Forelimb muscle (tissue), 1 donor: ENCODE measurements at regions not wholly inside any gene's neighbourhood (a gene's known extent, or its start where the extent isn't known, plus 50 kb on each side); places are given as distances from the start of the nearest gene placed in this dataset.
A peak's percentile ranks its signal among the peaks of the same experiment; 100 is the strongest.
"Not testable (repeated sequence)": the region's sequence is repeated elsewhere in the genome, so short reads cannot be mapped to it uniquely, and the experiment has no call there.

Experiments used
- DNase-seq: peaks from one replicate; pipeline ENCODE4 v3.0.0-alpha.2; 2013; ENCODE audit warnings: low read depth

DNA sequence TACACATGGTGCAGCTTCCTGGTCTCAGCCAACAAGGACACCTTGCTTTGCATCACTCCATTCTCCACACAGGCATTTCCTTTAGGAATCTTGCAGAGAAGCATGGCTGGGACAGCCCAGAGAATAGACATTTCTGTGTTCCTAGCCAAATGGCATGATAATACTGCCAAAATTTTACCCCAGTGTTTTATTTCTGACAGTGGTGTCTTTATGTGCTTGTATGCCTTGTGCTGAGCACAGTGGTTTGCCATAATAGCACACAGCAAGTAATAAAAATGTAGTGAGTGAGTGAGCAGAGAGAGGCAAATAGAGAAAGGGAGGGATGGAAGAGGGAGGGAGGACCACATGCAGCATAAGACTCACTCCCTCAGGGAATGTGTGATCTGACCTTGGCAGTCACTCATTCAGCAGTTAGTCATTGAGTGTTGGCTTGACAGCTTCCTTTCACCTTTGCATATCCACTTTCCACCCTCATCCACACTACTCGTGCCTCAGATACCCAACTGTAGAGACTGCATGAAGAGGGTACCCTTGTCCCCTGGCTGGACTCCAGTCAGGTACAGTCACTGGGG, 212.8 kb upstream of the CCDC196 start:
- no peak for DNase-seq

DNA sequence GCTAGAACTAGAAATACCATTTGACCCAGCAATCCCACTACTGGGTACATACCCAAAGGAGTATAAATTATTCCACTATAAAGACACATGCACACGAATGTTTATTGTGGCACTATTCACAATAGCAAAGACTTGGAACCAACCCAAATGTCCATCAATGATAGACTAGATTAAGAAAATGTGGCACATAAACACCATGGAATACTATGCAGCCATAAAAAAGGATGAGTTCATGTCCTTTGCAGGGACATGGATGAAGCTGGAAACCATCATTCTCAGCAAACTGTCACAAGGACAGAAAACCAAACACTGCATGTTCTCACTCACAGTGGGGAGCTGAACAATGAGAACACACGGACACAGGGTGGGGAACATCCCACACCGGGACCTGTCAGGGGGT, 207.8 kb upstream of the CCDC196 start:
- not testable (repeated sequence) for DNase-seq

DNA sequence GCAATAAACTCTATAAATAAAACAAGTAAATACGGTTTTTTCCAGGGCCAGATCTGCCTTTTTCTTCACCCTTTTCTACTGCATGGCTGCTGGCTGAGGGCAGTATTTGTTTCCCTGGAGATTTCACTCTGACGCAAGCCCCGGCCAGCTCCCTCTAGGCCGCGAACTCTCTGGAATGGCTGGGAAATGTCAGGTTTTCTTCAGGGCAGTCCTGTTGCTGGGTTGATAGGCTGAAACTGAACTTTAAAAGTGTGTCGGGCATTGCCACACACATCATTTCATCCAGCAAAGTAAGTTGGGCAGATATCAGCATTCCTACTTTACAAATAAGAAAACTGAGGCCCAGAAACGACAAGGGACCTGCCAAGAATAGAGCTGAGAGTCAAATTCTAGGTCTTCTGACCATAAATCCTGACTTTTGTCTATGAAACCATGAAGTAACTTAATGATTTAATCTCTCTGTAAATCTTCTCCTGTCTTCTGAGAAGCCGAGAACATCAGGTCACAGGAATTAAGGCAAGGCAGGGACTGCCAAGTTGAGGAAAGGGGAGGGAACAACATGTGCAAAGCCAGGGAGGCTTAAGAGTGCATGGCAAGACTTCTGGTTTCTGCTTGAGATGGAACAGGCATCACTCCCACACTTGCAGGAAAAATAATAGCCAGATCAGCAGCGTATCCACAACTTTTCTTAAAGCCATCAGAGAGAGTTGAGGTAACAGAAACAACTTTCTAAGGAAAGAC, 205.0 kb upstream of the CCDC196 start:
- no peak for DNase-seq

DNA sequence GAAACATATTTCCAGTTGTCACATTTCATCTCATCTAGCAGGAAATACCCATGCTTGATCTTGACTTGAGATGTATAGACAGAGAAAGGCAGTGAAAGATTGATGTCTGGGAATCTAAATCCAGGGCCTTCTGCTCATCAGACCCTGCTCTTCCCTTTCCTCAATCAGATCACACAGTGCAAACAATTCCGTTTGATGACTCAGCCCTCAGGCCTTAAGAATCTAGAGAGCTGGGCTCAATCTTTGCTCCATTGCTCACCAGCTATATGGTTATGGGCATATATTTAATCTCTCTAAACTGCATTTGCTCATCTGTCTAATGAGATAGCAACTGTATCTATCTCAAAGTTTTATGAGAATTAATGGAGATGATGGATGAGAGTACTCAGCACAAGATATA, 201.8 kb upstream of the CCDC196 start:
- no peak for DNase-seq

DNA sequence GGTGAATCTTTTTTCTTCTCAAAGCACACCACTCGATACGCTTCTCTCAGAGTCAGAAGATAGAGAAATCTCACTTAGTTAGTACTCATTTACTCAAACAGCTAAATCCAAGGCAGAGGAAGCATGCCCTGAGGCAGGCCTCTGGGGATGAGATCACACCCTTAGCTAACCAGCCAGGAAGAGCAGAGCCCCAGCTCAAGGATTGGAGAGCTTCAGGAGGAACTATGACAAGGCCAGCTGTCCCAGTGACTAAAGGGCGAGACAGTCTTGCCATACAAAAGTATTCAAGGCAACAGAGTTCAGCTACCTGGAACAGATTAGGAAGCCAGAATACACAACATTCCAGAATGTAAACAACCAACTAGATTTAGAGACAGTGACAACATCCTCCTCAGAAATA, 197.7 kb upstream of the CCDC196 start:
- no peak for DNase-seq

DNA sequence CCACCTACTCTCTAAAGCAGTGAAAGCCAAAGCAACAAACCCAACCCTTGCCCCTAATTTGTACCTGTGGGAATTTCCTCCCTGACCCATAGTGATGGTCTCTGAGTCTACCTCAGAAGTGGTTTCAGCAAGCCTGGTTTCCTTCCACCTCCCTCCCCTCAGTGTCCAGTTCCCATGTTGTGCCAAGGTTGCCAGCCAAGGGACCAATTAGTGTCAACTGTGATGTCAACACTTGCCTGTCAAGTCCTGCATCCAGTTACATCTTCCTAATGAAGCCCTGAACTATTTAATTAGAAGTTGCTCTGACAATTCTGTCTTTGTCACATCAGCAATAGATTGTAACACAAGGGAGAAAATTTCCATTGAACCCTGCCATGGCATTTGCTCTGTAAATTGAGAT, 194.4 kb upstream of the CCDC196 start:
- DNase-seq: no peak

DNA sequence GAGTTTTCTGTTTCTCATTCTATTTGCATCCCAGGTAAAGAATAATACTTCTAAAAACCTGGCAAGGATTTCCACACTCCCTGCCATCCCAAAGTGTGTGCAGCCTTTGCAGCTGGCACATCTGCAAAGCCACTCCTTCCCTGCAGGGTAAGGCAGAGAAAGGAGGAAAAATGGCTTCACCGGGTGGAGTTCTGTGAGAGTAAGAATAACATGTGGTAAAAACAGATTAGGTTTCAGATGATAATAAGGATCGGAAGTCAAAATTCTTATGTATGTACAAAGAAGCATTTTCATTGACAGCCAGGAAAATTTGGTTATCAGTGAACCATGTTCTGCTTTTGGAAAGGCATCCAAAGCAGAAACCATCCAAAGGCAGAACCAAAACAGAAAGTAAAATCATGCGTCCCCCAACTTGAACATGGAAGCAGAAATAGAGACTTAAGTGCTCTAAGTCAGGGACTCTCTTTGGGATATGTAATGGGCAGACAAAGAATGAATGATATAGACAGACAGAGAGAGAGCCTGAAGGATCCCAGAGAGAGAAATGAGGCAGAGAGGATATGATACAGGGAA, 192.6 kb upstream of the CCDC196 start:
- DNase-seq: no peak

DNA sequence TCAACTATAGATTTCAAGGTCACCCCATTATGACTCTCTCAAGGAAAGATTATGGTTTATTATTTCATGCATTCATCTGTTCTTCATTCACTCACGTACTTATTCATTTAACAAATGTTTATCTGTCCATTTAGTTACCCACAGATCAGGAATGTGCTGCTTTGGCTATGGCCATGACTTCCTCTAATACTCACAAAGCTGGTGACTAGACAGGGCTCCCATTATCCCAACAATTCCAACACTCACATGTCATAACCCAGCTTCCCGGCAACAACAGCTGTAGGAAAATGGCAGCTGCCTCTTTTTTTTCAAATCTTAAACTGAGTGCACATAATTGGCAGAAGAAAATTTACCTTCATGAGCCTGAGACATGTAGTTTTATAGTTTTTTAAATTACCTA, 190.8 kb upstream of the CCDC196 start:
- DNase-seq: no peak

DNA sequence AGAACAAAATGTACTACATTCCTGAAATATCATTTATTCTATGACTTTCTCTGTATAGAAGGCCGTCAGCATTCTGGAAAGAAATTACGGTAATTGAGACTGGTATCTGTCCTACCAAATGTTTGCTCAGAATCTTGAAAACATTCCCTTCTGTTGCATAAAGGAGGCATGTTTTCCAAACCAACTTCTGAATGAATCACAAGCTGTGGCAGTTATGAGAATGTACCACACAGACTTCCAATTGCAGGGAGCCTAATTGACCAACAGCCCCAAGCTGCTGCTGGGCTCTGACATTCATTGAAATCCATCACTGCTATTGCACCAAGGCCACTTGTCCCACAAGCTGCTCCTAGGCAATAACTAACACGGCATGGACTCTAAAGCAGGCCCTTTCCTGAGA, 185.3 kb upstream of the CCDC196 start:
- no peak for DNase-seq

DNA sequence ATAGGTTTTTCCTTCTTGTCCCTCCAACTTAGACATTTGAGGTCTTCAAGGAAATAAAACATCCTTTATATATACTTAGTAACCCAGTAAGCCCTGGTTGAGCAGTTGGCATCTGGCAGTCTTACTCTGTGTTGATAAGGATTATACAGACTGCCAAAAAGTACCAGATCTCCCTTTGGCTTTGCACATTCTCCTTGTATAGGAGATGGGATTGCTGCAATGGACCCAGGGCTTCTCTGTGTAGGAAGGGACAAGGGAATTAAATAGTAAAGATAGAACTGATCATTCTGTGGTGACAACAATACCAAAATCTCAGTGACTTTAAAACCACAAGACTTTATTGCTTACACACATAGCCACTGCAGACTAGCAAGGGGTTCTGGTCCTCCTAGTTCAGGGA, 180.1 kb upstream of the CCDC196 start:
- no peak for DNase-seq

DNA sequence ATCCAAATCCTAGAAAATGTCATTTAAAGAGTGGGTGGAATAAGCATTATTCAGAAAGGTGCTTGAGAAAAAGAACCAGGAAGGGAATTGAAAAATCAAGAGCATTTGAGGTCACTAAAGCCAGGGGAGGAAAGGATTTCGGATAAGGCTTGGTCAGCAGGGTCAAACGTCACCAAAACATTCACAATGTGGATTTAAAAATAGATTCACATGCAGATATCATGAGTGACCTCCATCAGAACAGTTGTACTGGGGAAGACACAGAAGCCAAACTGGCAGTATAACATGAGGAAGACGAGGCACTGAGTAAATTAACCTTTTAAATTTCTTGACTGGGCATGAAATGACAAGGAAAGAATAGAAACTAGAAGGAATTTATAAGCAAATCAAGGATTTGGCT, 175.1 kb upstream of the CCDC196 start:
- no peak for DNase-seq

DNA sequence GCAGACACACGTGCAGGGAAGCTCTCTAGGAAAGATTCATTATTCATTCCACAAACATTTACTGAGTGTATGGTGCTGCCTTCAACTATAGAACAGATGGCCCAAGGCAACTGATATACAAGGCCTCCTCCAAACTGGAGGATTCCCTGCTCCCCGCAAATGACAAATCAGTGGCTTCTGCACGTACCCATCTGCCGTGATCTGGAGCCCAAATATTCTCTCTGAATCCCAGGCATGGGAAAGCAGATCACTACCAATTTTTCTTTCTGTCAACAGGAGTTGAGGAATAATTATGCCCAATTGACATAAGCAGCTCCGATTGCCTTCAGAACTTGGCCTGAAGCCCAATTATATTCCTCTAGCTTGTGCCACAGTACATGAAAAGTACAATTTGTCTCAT, 174.2 kb upstream of the CCDC196 start:
- no peak for DNase-seq

DNA sequence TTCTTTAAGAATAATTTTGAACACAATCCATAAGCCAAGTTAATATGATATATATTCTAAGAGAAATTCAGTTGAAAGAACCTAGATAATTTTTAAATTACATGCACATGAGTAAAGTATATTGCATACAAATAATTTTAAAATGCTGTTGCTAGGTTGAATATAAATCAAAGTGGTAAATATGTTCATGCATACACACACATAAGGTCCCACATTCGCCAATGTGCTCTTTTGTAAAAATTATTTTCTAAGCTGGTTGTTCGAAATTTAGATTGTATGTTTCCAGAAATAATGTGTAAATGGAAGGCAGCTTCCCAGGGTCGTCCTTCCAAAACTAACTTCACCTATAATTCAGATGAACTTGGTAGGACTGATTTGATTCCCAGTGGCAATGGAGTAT, 173.7 kb upstream of the CCDC196 start:
- DNase-seq: no peak

DNA sequence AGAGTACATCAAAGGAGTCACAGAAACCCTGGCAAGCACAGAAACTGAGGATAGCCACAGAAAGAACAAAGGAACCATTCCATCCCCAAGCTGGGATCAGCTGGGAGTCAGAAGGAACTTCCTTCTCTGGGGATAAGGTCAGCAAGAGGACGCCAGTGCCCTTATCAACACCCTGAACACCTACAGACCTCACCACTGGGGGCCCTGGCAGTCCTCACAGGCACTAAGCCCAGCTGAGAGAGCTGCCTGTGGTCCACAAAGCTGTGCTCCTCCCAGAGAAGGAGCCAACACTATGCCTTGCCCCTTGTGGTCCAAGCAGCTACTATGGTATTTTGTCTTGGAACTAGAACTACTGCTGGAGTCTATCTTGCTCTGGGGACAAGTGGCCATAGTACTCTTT, 171.1 kb upstream of the CCDC196 start:
- no peak for DNase-seq

DNA sequence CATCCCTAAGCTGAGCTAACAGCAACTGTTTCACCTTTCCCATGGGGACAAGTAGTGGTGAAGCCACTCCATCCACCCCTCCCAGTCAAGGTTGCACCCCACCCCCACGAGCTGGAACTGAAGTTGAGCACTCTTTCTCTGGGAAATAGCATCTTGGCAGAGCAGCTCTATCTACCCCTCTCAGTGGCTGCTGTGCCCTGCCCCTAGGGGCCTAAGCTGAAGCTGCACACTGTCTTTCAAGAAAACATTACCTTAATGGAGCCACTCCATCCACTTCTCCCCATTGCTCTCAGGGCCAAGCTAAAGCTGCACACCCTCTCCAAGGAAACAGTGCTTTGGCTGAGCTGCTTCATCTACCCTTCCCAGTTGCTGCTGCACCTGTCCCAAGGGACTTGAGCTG, 170.6 kb upstream of the CCDC196 start:
- no peak for DNase-seq

DNA sequence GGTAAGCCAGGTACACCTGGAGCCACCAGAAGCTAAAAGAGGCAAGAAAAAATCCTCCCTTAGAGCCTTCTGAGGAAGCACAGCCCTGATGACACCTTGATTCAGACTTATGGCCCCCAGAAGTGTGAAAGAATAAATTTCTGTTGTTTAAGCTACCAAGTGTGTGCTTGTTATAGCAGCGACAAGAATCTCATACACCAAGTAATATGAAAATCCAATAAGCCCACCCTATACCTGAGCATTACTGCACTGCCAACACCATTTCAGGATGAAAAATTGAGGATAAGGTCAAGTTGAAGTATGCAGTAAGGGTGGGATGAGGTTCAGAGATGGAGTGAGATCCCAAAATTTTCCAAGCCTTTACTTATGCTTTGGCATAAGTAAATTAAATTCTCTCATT, 163.6 kb upstream of the CCDC196 start:
- no peak for DNase-seq

DNA sequence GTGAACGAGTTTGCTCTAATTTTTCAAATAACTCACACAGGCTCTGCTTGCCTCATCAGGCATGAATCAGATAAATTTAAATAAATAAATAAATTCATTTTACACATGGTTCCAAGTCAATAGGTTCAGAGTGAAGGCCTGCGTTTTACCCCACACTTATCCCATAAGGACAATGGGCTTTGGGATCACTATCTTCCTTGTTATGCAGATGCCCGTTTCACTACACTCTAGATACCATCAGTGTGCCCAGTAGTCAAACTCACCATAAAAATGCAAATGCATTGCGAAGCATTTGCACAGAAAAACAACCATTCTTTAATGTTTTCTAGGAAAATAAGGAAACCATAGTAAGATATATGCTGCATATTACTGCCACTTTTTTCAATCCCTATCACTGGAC, 155.9 kb upstream of the CCDC196 start:
- no peak for DNase-seq

DNA sequence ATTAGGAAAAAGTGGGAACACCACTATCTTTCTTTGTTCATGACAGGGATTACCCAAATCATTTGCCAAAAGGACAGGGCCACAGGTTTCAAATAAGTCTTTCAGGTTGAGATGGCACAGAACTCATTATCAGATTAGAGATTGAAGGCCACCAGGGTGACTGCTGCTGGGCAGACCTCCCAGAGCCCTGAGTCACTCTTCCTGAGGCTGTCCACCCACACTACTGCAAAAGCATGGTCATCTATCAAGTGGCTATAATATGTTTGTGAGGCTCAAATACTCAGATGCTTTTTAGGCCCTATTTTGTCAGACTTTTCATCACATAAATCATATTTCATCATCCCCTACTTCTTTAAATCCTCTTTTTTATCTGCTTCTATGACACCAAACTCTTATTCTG, 155.3 kb upstream of the CCDC196 start:
- no peak for DNase-seq

DNA sequence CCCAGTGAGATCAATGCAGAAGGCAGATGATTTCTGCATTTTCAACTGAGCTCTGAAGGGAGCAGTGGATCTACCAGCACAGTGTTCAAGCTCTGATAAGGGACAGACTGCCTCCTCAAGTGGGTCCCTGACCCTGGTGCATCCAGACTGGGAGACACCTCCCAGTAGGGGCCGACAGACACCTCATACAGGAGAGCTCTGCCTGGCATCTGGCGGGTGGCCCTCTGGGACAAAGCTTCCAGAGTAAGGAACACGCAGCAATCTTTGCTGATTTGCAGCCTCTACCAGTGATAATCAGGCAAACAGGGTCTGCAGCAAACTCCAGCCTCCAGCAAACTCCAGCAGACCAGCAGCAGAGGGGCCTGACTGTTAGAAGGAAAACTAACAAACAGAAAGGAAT, 152.9 kb upstream of the CCDC196 start:
- not testable (repeated sequence) for DNase-seq

DNA sequence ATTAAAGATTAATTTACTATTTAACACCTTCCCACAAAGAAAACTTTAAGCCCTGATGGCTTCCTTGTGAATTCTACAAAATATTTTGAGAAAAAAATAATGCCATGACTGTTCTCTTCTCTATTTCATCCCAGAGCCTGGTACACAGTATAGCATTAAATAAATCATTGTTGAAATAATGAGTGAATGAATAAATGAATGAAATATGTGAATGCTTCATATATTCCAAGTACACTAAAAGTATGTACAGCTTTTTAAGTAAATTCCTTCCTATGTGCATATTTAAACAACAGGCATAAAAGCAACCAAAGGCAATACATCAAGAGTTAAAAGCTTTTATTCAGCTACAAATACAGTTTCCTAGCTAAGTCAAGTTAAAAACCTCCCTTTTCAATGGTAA, 144.9 kb upstream of the CCDC196 start:
- no peak for DNase-seq

DNA sequence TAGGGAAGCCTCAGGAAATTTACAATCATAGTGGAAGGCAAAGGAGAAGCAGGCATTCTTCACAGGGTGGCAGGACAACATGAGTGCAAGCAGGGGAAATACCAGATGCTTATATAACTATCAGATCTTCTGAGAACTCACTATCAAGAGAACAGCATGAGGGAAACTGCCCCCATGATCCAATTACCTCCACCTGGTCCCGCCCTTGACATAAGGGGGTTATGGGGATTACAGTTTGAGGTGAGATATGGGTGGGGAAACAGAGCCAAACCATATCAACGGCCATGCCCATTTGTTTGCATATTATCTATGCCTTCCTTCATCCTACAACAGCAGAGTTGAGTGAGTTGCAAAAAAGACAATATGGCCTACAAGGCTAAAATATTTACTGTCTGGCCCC, 140.2 kb upstream of the CCDC196 start:
- no peak for DNase-seq

DNA sequence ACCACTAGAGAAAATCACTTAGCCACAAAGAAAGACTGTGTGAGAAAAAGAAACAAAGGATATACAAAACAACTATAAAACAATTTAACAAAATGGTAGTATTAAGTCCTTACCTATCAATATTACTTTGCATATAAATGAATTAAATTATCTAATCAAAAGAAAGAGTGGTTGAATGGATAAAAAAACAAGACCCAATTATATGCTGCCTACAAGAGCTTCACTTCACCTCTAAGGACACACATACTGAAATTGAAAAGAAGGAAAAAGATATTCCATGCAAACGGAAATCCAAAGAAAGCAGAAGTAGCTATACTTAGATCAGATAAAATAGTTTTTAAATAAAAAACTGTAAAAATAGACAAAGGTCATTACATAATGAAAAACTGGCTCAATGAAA, 134.9 kb upstream of the CCDC196 start:
- DNase-seq: no peak

DNA sequence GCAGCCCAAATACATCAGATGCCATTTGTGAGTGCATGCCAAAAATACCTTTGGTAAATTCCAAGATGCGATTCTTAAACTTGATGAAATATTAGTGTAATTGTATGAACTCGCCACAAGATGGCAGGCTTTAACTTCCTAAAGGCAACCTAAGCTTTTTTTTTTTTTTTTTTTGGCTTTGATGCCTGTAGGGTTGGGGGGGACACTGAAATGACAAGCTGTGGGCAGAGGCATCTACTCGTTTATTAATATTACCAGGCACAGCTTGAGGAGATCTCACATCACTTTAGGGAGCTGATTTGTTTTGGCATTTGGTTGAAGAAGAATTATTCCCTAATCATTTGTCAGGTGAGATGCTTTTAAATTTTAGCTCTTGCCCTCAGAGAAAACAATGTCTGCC, 126.7 kb upstream of the CCDC196 start:
- DNase-seq: peak; percentile 26
